Loucy (cell line): ENCODE measurements at regions not wholly inside any gene's neighbourhood (a gene's known extent, or its start where the extent isn't known, plus 50 kb on each side); places are given as distances from the start of the nearest gene placed in this dataset.

Experiments
- H2AFZ ChIP-seq: fragments of 200-600 bp; sonication (generic); 2 replicates; pipeline ENCODE4 v1.6.0; 2016; ENCODE audit warnings: antibody characterized with exemption, mild to moderate bottlenecking, low read length, moderate library complexity
- H3F3A ChIP-seq: fragments of 200-600 bp; 2 replicates; pipeline ENCODE4 v1.6.0; 2016; ENCODE audit warnings: antibody characterized with exemption, low read depth, mild to moderate bottlenecking
- H3K27me3 ChIP-seq: fragments of 200-600 bp; sonication (generic); 2 replicates; pipeline ENCODE4 v1.6.1; 2014; ENCODE audit warnings: low read length, mild to moderate bottlenecking; ENCODE audit not compliant: insufficient read depth, poor library complexity, severe bottlenecking
- H3K36me3 ChIP-seq: fragments of 200-600 bp; sonication (generic); 2 replicates; pipeline ENCODE4 v1.6.1; 2016; ENCODE audit warnings: low read length; ENCODE audit not compliant: insufficient read depth
- H3K4me1 ChIP-seq: fragments of 200-600 bp; sonication (generic); 2 replicates; pipeline ENCODE4 v1.5.1; 2014; ENCODE audit warnings: low read length, mild to moderate bottlenecking; ENCODE audit not compliant: insufficient read depth, poor library complexity, severe bottlenecking
- H3K4me2 ChIP-seq: fragments of 200-600 bp; sonication (generic); 2 replicates; pipeline ENCODE4 v1.6.0; 2014; ENCODE audit warnings: antibody characterized with exemption, low read length, low read depth, mild to moderate bottlenecking; ENCODE audit not compliant: poor library complexity, severe bottlenecking
- H3K4me3 ChIP-seq: fragments of 200-600 bp; sonication (generic); 2 replicates; pipeline ENCODE4 v1.5.1; 2014; ENCODE audit warnings: low read length, mild to moderate bottlenecking, mixed read lengths; ENCODE audit not compliant: poor library complexity, severe bottlenecking
- H3K79me2 ChIP-seq: fragments of 200-600 bp; sonication (generic); 2 replicates; pipeline ENCODE4 v1.6.1; 2014; ENCODE audit warnings: low read length; ENCODE audit not compliant: insufficient read depth
- H3K9ac ChIP-seq: fragments of 200-600 bp; sonication (generic); 2 replicates; pipeline ENCODE4 v1.6.0; 2014; ENCODE audit warnings: mild to moderate bottlenecking, low read depth, low read length, moderate library complexity; ENCODE audit not compliant: poor library complexity, severe bottlenecking
- H3K9me2 ChIP-seq: fragments of 200-600 bp; sonication (generic); replicated peaks from 2 replicates; pipeline ENCODE4 v1.6.1; 2016; ENCODE audit warnings: low read depth, low read length, mixed read lengths
- H3K9me3 ChIP-seq: fragments of 200-600 bp; sonication (generic); 2 replicates; pipeline ENCODE4 v1.6.1; 2014; ENCODE audit warnings: mild to moderate bottlenecking, antibody characterized with exemption, low read length, low read depth; ENCODE audit not compliant: insufficient read depth
- H4K20me1 ChIP-seq: fragments of 200-600 bp; sonication (generic); 2 replicates; pipeline ENCODE4 v1.6.0; 2014; ENCODE audit warnings: antibody characterized with exemption, low read length, mild to moderate bottlenecking; ENCODE audit not compliant: insufficient read depth, poor library complexity, severe bottlenecking
- CTCF ChIP-seq: fragments of 200-600 bp; sonication (generic); conservative IDR thresholded peaks from 2 replicates; pipeline ENCODE4 v1.5.1; 2014; ENCODE audit warnings: mild to moderate bottlenecking, antibody characterized with exemption, low read length
- EZH2phosphoT487 ChIP-seq: fragments of 200-600 bp; IDR thresholded peaks from 2 replicates; pipeline ENCODE4 v1.6.1; 2018; ENCODE audit warnings: antibody characterized with exemption, mild to moderate bottlenecking, moderate library complexity, borderline replicate concordance

GRCh38 chr7:3240826-3241430 lies 60.1 kb upstream of the SDK1 start:
- Histone ChIP-seq H3K4me2 (no peak overlapping the region), H3K36me3 (no peaks in the 10 kb centered on the region), H3K79me2 (no peaks in the 10 kb centered on the region), H4K20me1 (no peaks in the 10 kb centered on the region), H3K4me1 (no peaks in the 10 kb centered on the region), H3F3A (no peaks in the 10 kb centered on the region), H3K4me3 (no peak overlapping the region), H3K9me3 (no peaks in the 10 kb centered on the region), H2AFZ (no peak overlapping the region), H3K9me2 (no peaks in the 10 kb centered on the region), H3K27me3 (no peaks in the 10 kb centered on the region), H3K9ac (no peak overlapping the region)
- TF ChIP-seq EZH2phosphoT487 = no peak
- TF ChIP-seq CTCF = no peak

GRCh38 chr7:3241686-3242258 lies 59.3 kb upstream of the SDK1 start:
- no peaks in the 10 kb centered on the region for H3K9me3 ChIP-seq
- no peak overlapping the region for H3K4me3 ChIP-seq
- H3K4me1 ChIP-seq = no peaks in the 10 kb centered on the region
- H3K9ac ChIP-seq = no peak overlapping the region
- TF ChIP-seq EZH2phosphoT487 = no peak
- no peak for TF ChIP-seq CTCF
- no peaks in the 10 kb centered on the region for H3K9me2 ChIP-seq
- no peak overlapping the region for H2AFZ ChIP-seq
- H3F3A ChIP-seq = no peaks in the 10 kb centered on the region
- H3K79me2 ChIP-seq = no peaks in the 10 kb centered on the region
- H3K27me3 ChIP-seq = no peaks in the 10 kb centered on the region
- no peak overlapping the region for H3K4me2 ChIP-seq
- H3K36me3 ChIP-seq = no peaks in the 10 kb centered on the region
- H4K20me1 ChIP-seq = no peaks in the 10 kb centered on the region

GRCh38 chr7:3242398-3242972 lies 58.6 kb upstream of the SDK1 start:
- H3K27me3 ChIP-seq = no peaks in the 10 kb centered on the region
- no peak overlapping the region for H2AFZ ChIP-seq
- no peaks in the 10 kb centered on the region for H4K20me1 ChIP-seq
- H3K4me1 ChIP-seq = no peaks in the 10 kb centered on the region
- no peaks in the 10 kb centered on the region for H3K9me2 ChIP-seq
- TF ChIP-seq EZH2phosphoT487 = no peak
- no peak for TF ChIP-seq CTCF
- H3K4me2 ChIP-seq = no peak overlapping the region
- H3K4me3 ChIP-seq = no peak overlapping the region
- H3K79me2 ChIP-seq = no peaks in the 10 kb centered on the region
- no peaks in the 10 kb centered on the region for H3K36me3 ChIP-seq
- no peaks in the 10 kb centered on the region for H3F3A ChIP-seq
- no peaks in the 10 kb centered on the region for H3K9me3 ChIP-seq
- H3K9ac ChIP-seq = no peak overlapping the region
